ENCODE measurements at regions not wholly inside any gene's neighbourhood (a gene's known extent, or its start where the extent isn't known, plus 50 kb on each side); places are given as distances from the start of the nearest gene placed in this dataset.

GRCh38 chr12:124411953-124412645 is 117.2 kb downstream of the RFLNA start:
- no peak for DNase-seq (ENCODE audit: low read depth)
- no peak for TF ChIP-seq CTCF (IDR thresholded peaks at IDR 0.05; ENCODE audit: low read length, missing control alignments)

GRCh38 chr12:124411281-124411878 is 116.5 kb downstream of the RFLNA start:
- TF ChIP-seq CTCF (IDR thresholded peaks at IDR 0.05; ENCODE audit: low read length, missing control alignments), result no peak
- DNase-seq (ENCODE audit: low read depth), result peak; percentile 94
- H3K4me3 ChIP-seq (replicated peaks; ENCODE audit: low read depth, low read length), result no peak overlapping the region

More at GRCh38 chr12:124411953-124412645, 117.2 kb downstream of the RFLNA start:
- H3K4me3 ChIP-seq (replicated peaks; ENCODE audit: low read depth, low read length), result no peak overlapping the region

GRCh38 chr12:124410354-124411175 is 115.7 kb downstream of the RFLNA start:
- DNase-seq (ENCODE audit: low read depth), result no peak
- TF ChIP-seq CTCF (IDR thresholded peaks at IDR 0.05; ENCODE audit: low read length, missing control alignments), result no peak

DNA sequence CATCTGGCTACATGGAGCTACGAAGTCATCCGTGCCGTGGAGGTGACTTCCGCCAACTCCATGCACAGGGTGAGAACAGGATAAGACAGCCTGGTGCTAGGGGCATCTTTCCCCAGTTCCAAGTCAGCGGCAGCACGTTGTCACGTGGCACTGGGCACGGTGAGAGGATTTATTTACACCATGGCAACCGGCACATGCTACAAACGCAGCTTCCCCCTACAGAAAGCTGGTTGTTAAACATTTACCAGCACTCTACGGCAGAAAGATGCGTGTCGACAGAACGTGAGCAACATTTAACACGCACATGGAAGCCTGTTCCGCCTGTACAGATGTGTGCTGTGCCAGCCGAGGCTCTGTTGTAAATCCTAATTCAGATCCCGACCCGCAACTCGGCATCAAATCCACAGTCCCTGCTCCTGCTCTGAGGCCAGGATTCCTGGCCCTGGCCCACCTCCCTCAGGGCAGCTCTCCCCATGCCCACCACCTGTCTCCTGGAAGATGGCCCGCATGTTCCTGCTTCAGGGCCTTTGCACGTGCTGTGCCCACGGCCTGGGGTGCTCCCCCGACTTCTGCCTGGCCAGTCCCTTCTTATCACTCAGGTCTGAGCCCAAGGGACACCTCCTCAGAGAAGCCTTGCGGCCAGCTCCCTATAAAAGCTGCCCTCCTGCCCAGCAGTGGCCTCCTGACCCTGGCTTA is 114.1 kb downstream of the RFLNA start:
- TF ChIP-seq CTCF (IDR thresholded peaks at IDR 0.05; ENCODE audit: low read length, missing control alignments), result no peak
- DNase-seq (ENCODE audit: low read depth), result no peak
- H3K4me3 ChIP-seq (replicated peaks; ENCODE audit: low read depth, low read length), result no peak overlapping the region

More at GRCh38 chr12:124410354-124411175, 115.7 kb downstream of the RFLNA start:
- H3K4me3 ChIP-seq (replicated peaks; ENCODE audit: low read depth, low read length), result no peak overlapping the region

DNA sequence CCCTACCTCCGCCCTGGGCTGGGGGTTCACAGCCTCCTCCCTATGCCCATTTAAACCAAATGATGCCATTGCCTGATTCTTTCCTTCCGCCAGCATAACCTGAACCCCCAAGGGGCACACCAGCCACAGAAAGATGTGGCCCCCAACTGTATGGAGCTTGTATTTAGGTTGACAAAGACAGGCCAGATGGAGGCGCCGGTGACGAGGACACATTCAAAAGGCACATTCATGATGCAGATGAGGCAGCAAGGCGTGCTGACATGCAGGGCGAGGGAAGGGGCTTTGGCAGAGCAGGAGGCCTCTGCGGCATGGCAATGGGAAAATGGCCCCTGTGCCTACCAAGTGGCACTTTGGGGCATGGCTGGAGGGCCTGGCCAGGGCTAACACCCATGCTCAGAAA is 112.2 kb downstream of the RFLNA start:
- no peak for TF ChIP-seq CTCF (IDR thresholded peaks at IDR 0.05; ENCODE audit: low read length, missing control alignments)
- no peak for DNase-seq (ENCODE audit: low read depth)
- H3K4me3 ChIP-seq (replicated peaks; ENCODE audit: low read depth, low read length), result no peak overlapping the region

- no peak for DNase-seq (ENCODE audit: low read depth)
- no peak overlapping the region for H3K4me3 ChIP-seq (replicated peaks; ENCODE audit: low read depth, low read length)
- TF ChIP-seq CTCF (IDR thresholded peaks at IDR 0.05; ENCODE audit: low read length, missing control alignments), result no peak
Observed at GRCh38 chr12:124406043-124406442, 111.2 kb downstream of the RFLNA start.

Data from fibroblast of pulmonary artery (primary cell).